PFSK-1 (cell line): ENCODE measurements at regions not wholly inside any gene's neighbourhood (a gene's known extent, or its start where the extent isn't known, plus 50 kb on each side); places are given as distances from the start of the nearest gene placed in this dataset.

Experiments used
- FOXP2 ChIP-seq: optimal IDR thresholded peaks from 2 replicates; pipeline ENCODE3; 2011; ENCODE audit warnings: borderline replicate concordance, control low read depth, inconsistent platforms; ENCODE audit not compliant: insufficient read depth; ENCODE audit errors: extremely low read length, extremely low read depth
- POLR2AphosphoS5 ChIP-seq: IDR thresholded peaks from 2 replicates; pipeline ENCODE4 v1.6.1; 2012; ENCODE audit warnings: low read depth, mild to moderate bottlenecking, control low read depth, low read length, moderate library complexity
- REST ChIP-seq, 2 experiments: IDR thresholded peaks; 2 replicates each; pipeline versions ENCODE4 v1.6.1 to v1.8.0; 2011 to 2012; ENCODE audit warnings: low read depth in 2 of 2, low read length in 2 of 2, control low read depth in 1 of 2, inconsistent platforms in 1 of 2, mild to moderate bottlenecking in 1 of 2, moderate library complexity in 1 of 2; ENCODE audit not compliant: insufficient read depth in 1 of 2
- SIN3A ChIP-seq: IDR thresholded peaks from 2 replicates; pipeline ENCODE4 v1.6.1; 2012; ENCODE audit warnings: mild to moderate bottlenecking, low read length, moderate library complexity, borderline replicate concordance; ENCODE audit not compliant: insufficient read depth
- TAF1 ChIP-seq: IDR thresholded peaks from 2 replicates; pipeline ENCODE4 v1.6.1; 2012; ENCODE audit warnings: low read length, control low read depth, borderline replicate concordance; ENCODE audit not compliant: insufficient read depth

- no peak for TF ChIP-seq FOXP2
- no peak for TF ChIP-seq SIN3A
- TF ChIP-seq REST (IDR thresholded peaks at IDR 0.05; ENCODE audit: insufficient read depth in 1 of 2, low read depth in 2 of 2, low read length in 2 of 2), result no peak
- TF ChIP-seq POLR2AphosphoS5, result no peak
- TF ChIP-seq TAF1, result no peak
Observed at GRCh38 chr7:88665892-88666514, 93.5 kb upstream of the ZNF804B start.

GRCh38 chr7:88664630-88665233 lies 94.8 kb upstream of the ZNF804B start:
- TF ChIP-seq FOXP2 (no peak), SIN3A (no peak), TAF1 (no peak), REST (IDR thresholded peaks at IDR 0.05; ENCODE audit: insufficient read depth in 1 of 2, low read depth in 2 of 2, low read length in 2 of 2) (no peak), POLR2AphosphoS5 (no peak)

- TF ChIP-seq FOXP2, result no peak
- no peak for TF ChIP-seq TAF1
- TF ChIP-seq POLR2AphosphoS5, result no peak
- no peak for TF ChIP-seq REST (IDR thresholded peaks at IDR 0.05; ENCODE audit: insufficient read depth in 1 of 2, low read depth in 2 of 2, low read length in 2 of 2)
- no peak for TF ChIP-seq SIN3A
Observed at GRCh38 chr7:88661921-88662320, 97.6 kb upstream of the ZNF804B start.

GRCh38 chr7:88647825-88648224 lies 111.7 kb upstream of the ZNF804B start:
- TF ChIP-seq SIN3A (no peak), REST (IDR thresholded peaks at IDR 0.05; ENCODE audit: insufficient read depth in 1 of 2, low read depth in 2 of 2, low read length in 2 of 2) (no peak), TAF1 (no peak), FOXP2 (no peak), POLR2AphosphoS5 (no peak)
